ENCODE measurements at regions not wholly inside any gene's neighbourhood (a gene's known extent, or its start where the extent isn't known, plus 50 kb on each side); places are given as distances from the start of the nearest gene placed in this dataset.
"Not testable (repeated sequence)": the region's sequence is repeated elsewhere in the genome, so short reads cannot be mapped to it uniquely, and the experiment has no call there.

GRCh38 chr6:71091167-71091566 is 134.3 kb upstream of the B3GAT2 start:
- TF ChIP-seq CTCF (IDR thresholded peaks at IDR 0.05; ENCODE audit: control insufficient read depth, extremely low read depth, insufficient read depth), result no peak
- DNase-seq (ENCODE audit: low read depth), result no peak
- H3K4me3 ChIP-seq (ENCODE audit: low read depth, low read length), result no peak overlapping the region

- H3K4me3 ChIP-seq (ENCODE audit: low read depth, low read length), result no peak overlapping the region
- TF ChIP-seq CTCF (IDR thresholded peaks at IDR 0.05; ENCODE audit: control insufficient read depth, extremely low read depth, insufficient read depth), result no peak
- DNase-seq (ENCODE audit: low read depth), result no peak
Measured at GRCh38 chr6:71091956-71092355, 135.1 kb upstream of the B3GAT2 start.

GRCh38 chr6:71097264-71097663 is 140.4 kb upstream of the B3GAT2 start:
- not testable (repeated sequence) for DNase-seq (ENCODE audit: low read depth)

GRCh38 chr6:71099649-71100048 is 142.8 kb upstream of the B3GAT2 start:
- DNase-seq (ENCODE audit: low read depth), result no peak
- H3K4me3 ChIP-seq (ENCODE audit: low read depth, low read length), result no peak overlapping the region
- no peak for TF ChIP-seq CTCF (IDR thresholded peaks at IDR 0.05; ENCODE audit: control insufficient read depth, extremely low read depth, insufficient read depth)

More at GRCh38 chr6:71097264-71097663, 140.4 kb upstream of the B3GAT2 start:
- H3K4me3 ChIP-seq (ENCODE audit: low read depth, low read length), result not testable (repeated sequence)

- no peak for DNase-seq (ENCODE audit: low read depth)
- TF ChIP-seq CTCF (IDR thresholded peaks at IDR 0.05; ENCODE audit: control insufficient read depth, extremely low read depth, insufficient read depth), result no peak
- H3K4me3 ChIP-seq (ENCODE audit: low read depth, low read length), result no peak overlapping the region
Measured at GRCh38 chr6:71103130-71103529, 146.3 kb upstream of the B3GAT2 start.

- no peak for DNase-seq (ENCODE audit: low read depth)
- no peak overlapping the region for H3K4me3 ChIP-seq (ENCODE audit: low read depth, low read length)
Measured at GRCh38 chr6:71103641-71104040, 146.8 kb upstream of the B3GAT2 start.

GRCh38 chr6:71106276-71106675 is 149.4 kb upstream of the B3GAT2 start:
- DNase-seq (ENCODE audit: low read depth), result no peak
- no peak overlapping the region for H3K4me3 ChIP-seq (ENCODE audit: low read depth, low read length)
- TF ChIP-seq CTCF (IDR thresholded peaks at IDR 0.05; ENCODE audit: control insufficient read depth, extremely low read depth, insufficient read depth), result no peak

More at GRCh38 chr6:71103641-71104040, 146.8 kb upstream of the B3GAT2 start:
- no peak for TF ChIP-seq CTCF (IDR thresholded peaks at IDR 0.05; ENCODE audit: control insufficient read depth, extremely low read depth, insufficient read depth)
